ENCODE measurements at regions not wholly inside any gene's neighbourhood (a gene's known extent, or its start where the extent isn't known, plus 50 kb on each side); places are given as distances from the start of the nearest gene placed in this dataset.

DNA sequence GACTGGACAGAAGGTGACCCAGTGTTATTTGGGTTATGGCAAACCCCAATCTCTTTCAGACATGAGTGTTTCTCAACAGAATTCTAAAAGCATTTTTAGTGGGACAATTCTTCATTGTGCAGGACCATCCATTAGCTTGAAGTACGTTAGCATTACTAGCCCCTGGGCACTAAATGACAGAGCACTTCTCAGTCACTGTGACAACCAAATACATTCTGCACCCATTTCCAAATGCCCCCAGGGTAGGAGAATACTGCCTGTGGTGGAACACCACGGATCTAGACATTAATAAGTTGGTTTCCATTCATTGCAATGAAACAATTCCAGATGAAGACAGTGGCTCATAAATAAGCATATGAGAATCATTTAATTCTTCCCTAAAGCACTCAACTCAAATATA lies 102.4 kb upstream of the FRMD4A start:
- no peak for DNase-seq (ENCODE audit: low read depth)
- in situ Hi-C loops (cut with HindIII; ENCODE audit: low sequenced_read_pairs), result no loop called here
- H3K4me3 ChIP-seq (ENCODE audit: low read depth, low read length), result no peak overlapping the region
- TF ChIP-seq, protein P1, sequence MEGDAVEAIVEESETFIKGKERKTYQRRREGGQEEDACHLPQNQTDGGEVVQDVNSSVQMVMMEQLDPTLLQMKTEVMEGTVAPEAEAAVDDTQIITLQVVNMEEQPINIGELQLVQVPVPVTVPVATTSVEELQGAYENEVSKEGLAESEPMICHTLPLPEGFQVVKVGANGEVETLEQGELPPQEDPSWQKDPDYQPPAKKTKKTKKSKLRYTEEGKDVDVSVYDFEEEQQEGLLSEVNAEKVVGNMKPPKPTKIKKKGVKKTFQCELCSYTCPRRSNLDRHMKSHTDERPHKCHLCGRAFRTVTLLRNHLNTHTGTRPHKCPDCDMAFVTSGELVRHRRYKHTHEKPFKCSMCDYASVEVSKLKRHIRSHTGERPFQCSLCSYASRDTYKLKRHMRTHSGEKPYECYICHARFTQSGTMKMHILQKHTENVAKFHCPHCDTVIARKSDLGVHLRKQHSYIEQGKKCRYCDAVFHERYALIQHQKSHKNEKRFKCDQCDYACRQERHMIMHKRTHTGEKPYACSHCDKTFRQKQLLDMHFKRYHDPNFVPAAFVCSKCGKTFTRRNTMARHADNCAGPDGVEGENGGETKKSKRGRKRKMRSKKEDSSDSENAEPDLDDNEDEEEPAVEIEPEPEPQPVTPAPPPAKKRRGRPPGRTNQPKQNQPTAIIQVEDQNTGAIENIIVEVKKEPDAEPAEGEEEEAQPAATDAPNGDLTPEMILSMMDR (IDR thresholded peaks at IDR 0.05; ENCODE audit: low read depth, low read length, missing control alignments), result no peak

DNA sequence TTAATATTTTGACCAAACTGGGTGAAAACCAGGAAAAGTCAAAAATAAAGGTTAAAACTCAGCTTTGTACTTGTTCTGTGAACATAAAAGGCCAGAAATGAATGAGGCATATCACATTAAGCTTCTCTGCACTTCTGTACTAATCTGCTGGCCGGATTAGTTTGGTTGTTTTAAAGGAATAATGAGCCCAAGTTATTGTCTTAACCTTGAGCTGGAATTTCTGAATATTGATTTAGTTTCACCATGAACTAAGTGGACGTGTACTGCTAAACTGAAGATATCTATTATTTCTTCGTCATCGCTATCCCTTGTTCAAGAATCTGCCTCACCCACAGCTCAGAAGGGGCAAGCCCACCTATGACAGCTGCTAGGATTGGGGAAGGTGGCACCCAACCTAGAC lies 101.1 kb upstream of the FRMD4A start:
- TF ChIP-seq, protein P1 (IDR thresholded peaks at IDR 0.05; ENCODE audit: low read depth, low read length, missing control alignments), result no peak
- no peak overlapping the region for H3K4me3 ChIP-seq (ENCODE audit: low read depth, low read length)
- no peak for DNase-seq (ENCODE audit: low read depth)
- in situ Hi-C loops (cut with HindIII; ENCODE audit: low sequenced_read_pairs), result no loop called here

DNA sequence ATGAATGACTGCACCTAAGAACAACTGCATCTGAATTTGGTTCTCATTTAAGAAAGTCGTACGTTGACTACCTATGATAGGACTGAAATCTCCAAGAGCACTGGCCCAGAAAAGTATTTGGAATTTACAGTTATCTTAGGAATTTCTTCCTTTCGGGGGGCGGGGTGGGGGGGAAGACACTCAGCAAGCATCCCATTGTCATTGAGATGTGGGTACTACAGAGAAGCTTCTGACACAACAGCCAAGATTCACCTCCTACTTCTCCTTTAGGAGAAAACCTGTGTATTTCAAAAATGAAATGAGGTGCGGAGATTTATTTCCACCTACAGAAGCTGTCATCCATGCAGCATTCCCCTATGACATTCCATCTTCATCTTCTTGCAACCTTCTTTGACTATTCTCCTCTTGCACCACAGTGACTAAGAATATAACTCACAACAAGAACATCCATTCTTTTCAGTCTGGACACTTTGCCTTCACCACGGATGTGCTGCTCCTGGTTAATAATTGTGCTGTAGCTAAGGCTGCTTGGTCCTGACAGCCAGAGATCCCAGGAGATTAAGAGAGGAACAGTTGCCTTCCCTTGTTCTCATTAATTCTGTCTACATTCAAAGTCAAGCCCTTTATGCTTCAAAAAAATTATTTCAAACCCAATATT lies 98.4 kb upstream of the FRMD4A start:
- no peak for DNase-seq (ENCODE audit: low read depth)
- in situ Hi-C loops (cut with HindIII; ENCODE audit: low sequenced_read_pairs), result no loop called here
- no peak overlapping the region for H3K4me3 ChIP-seq (ENCODE audit: low read depth, low read length)
- TF ChIP-seq, protein P1 (IDR thresholded peaks at IDR 0.05; ENCODE audit: low read depth, low read length, missing control alignments), result no peak

DNA sequence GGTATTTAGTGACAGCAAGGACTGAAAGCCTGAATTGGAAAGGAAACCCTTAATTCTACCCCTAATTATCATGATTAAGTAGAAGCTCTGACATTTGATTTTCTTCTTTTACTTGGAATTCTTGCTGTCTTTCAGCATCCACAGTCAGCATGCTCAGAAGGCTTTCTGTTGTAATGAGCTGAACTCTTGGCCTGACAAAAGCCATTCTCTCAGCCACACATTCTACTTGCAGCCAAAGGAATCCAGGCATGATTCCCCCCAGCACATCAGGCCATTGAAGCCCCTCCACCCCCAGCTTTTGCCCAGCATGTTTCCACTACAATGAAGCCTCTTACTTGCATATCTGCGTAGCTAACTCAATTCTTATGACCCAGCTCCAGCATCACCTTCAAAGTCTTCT lies 94.3 kb upstream of the FRMD4A start:
- H3K4me3 ChIP-seq (ENCODE audit: low read depth, low read length), result no peak overlapping the region
- in situ Hi-C loops (cut with HindIII; ENCODE audit: low sequenced_read_pairs), result no loop called here
- no peak for DNase-seq (ENCODE audit: low read depth)
- TF ChIP-seq, protein P1 (IDR thresholded peaks at IDR 0.05; ENCODE audit: low read depth, low read length, missing control alignments), result no peak

DNA sequence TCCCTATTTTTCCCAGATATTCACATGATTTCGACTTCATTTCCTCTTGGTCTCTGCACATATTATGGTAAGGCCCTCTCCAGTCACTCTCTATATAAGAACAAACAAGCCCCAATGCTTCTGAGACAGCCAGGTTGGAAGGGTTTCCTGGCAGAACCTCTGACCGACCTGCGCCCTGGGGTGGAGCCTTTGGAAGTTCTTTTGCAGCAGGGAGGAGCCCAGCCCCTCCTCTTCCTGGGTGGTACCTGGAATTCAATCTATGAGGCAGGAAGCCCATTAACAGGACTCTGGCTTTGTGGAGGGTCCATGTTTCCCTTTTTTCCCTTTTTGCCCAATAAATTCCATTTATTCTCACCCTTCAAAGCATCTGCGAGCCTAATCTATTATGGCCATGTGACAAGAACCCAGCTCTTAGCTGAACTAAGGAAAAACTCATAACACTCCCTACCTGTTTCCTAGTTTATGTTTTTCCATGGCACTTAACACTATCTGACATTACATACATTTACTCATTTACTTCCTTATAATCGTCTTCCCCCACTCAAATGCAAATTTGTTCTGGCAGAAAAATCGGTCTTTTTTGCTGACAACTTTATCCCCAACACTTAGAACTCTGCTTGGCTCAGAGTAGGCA lies 92.5 kb upstream of the FRMD4A start:
- in situ Hi-C loops (cut with HindIII; ENCODE audit: low sequenced_read_pairs), result no loop called here
- no peak overlapping the region for H3K4me3 ChIP-seq (ENCODE audit: low read depth, low read length)
- TF ChIP-seq, protein P1 (IDR thresholded peaks at IDR 0.05; ENCODE audit: low read depth, low read length, missing control alignments), result no peak
- no peak for DNase-seq (ENCODE audit: low read depth)

DNA sequence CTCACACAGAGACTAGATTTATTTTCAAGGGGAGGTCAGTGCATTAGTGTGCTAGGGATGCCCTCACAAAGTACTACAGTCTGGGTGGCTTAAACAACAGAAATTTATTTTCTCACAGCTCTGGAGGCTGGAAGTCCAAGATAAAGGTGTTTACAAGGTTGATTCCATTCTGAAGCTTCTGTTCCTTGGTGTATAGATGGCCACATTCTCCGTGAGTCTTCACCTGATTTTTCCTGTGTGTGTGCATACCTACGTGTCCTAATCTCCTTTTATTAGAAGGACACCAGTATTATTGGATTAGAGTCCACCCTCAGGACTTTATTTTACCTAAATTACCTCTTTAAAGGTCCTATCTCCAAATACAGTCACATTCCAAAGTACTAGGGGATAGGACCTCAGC lies 91.7 kb upstream of the FRMD4A start:
- in situ Hi-C loops (cut with HindIII; ENCODE audit: low sequenced_read_pairs), result no loop called here
- DNase-seq (ENCODE audit: low read depth), result no peak
- TF ChIP-seq, protein P1 (IDR thresholded peaks at IDR 0.05; ENCODE audit: low read depth, low read length, missing control alignments), result no peak
- no peak overlapping the region for H3K4me3 ChIP-seq (ENCODE audit: low read depth, low read length)

All from astrocyte of the cerebellum (primary cell).